ENCODE measurements at regions not wholly inside any gene's neighbourhood (a gene's known extent, or its start where the extent isn't known, plus 50 kb on each side); places are given as distances from the start of the nearest gene placed in this dataset.

DNA sequence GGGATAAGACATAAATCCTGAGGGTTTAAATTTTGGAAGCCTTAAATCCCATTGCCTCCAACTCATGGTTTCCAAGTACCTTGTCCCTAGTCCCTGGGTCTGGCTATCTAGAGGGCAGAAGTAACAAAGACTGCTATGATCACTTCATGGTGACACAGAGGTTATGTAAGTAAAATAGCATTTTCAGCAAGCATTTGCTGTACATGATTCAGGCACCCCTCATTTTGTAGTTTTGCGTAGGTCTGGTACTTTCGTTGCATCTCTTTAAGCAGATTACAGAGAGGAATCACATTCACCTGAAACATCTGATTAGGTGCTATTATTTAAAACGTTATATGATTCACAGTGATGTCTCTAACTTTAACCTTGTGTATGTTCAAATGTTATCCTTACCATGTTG lies 480.1 kb downstream of the XIRP2 start:
- no peak for TF ChIP-seq POLR2A (IDR thresholded peaks at IDR 0.05)
- TF ChIP-seq, protein P1, sequence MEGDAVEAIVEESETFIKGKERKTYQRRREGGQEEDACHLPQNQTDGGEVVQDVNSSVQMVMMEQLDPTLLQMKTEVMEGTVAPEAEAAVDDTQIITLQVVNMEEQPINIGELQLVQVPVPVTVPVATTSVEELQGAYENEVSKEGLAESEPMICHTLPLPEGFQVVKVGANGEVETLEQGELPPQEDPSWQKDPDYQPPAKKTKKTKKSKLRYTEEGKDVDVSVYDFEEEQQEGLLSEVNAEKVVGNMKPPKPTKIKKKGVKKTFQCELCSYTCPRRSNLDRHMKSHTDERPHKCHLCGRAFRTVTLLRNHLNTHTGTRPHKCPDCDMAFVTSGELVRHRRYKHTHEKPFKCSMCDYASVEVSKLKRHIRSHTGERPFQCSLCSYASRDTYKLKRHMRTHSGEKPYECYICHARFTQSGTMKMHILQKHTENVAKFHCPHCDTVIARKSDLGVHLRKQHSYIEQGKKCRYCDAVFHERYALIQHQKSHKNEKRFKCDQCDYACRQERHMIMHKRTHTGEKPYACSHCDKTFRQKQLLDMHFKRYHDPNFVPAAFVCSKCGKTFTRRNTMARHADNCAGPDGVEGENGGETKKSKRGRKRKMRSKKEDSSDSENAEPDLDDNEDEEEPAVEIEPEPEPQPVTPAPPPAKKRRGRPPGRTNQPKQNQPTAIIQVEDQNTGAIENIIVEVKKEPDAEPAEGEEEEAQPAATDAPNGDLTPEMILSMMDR (IDR thresholded peaks at IDR 0.05), result no peak
- TF ChIP-seq POLR2AphosphoS5 (IDR thresholded peaks at IDR 0.05), result no peak
- TF ChIP-seq EP300 (IDR thresholded peaks at IDR 0.05), result no peak
